ENCODE measurements at regions not wholly inside any gene's neighbourhood (a gene's known extent, or its start where the extent isn't known, plus 50 kb on each side); places are given as distances from the start of the nearest gene placed in this dataset.
A peak's percentile ranks its signal among the peaks of the same experiment; 100 is the strongest.
"Not testable (repeated sequence)": the region's sequence is repeated elsewhere in the genome, so short reads cannot be mapped to it uniquely, and the experiment has no call there.

DNA sequence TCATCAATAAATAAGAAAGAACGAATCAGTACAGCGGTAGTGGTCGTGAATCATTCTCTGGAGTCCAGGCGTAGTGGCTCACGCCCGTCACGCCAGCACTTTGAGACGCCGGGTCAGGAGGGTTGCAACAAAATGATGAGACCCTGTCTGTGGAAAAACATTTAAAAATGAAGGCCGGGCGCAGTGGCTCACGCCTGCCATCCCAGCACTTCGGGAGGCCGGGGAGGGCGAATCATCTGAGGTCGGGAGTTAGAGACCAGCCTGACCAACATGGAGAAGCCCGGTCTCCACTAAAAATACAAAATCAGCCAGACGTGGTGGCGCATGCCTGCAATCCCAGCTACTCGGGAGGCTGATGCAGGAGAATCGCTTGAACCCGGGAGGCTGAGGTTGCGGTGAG, 111.8 kb upstream of the ANKRD30BL start:
- not testable (repeated sequence) for DNase-seq

DNA sequence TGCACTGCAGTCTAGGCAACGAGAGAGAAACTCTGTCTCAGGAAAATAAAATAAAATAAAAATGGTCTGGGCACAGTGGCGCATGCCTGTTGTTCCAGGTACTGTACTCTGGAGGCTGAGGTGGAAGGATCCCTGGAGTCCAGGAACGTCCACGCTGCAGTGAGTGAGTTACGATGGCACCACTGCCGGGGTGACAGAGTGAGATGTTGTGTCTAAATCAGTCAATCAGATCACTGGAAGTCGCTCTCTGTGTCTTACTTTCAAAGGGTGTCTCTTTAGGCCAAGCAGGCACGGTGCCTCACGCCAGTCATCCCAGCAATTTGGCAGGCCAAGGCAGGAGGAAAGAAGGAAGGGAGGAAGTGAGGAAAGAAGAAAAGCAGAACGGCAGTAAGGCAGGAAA, 112.2 kb upstream of the ANKRD30BL start:
- no peak for DNase-seq

DNA sequence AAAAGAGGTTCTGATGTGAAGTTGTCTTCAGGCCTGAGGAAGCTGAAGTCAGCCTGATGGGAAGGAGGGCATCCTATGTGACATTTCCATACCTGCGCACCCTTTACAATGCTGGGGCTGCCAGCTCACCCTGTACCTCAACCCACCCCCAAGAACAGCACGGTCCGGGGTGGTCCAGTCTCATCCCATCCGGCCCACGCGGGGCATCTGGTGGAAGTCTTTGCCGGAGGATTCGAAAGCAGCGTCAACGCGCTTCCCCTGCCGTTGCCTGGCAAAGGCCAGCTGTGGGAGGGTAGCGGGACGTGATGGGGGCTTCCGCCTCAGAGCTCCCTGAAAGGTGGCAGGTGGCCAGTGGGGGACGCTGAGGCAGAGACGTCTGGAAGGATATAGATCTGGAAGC, 113.6 kb upstream of the ANKRD30BL start:
- no peak for DNase-seq

DNA sequence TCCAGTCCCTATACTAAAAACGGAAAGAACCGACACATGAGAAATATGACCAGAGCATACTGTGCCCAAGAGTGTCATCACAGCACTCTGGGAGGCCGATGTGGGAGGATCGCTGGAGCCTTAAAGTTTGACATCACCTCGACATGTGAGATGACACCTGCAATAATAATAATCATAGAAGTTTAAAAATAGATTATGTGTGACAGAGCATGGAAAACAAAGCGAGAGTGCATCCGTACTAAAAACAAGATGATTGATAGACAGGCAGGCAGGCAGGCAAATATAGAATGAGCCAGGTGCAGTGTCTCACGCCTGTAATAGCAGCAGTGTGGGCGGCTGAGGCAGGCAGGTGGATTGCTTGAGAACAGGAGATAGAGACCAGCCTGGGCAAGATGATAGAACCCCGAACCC, 114.8 kb upstream of the ANKRD30BL start:
- no peak for DNase-seq

- no peak for DNase-seq
Measured at GRCh38 chr2:132278267-132278666, 116.5 kb upstream of the ANKRD30BL start.

DNA sequence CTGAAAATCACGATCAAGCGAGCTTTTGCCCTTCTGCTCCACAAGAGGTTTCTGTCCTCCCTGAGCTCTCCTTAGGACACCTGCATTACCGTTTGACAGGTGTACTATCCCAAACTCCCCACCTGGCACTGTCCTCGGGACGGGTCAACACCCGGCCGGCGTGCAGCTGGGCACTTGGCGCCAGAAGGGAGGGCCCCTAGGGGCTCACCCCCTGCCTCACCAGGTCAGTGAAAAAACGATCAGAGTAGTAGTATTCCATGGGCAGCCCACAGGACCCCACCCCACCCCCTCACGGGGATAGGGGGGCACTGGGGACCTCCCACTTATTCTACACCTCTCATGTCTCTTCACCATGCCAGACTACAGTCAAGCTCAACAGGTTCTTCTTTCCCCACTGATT, 117.6 kb upstream of the ANKRD30BL start:
- no peak for DNase-seq

- no peak for DNase-seq
Measured at GRCh38 chr2:132279930-132280615, 118.3 kb upstream of the ANKRD30BL start.

DNA sequence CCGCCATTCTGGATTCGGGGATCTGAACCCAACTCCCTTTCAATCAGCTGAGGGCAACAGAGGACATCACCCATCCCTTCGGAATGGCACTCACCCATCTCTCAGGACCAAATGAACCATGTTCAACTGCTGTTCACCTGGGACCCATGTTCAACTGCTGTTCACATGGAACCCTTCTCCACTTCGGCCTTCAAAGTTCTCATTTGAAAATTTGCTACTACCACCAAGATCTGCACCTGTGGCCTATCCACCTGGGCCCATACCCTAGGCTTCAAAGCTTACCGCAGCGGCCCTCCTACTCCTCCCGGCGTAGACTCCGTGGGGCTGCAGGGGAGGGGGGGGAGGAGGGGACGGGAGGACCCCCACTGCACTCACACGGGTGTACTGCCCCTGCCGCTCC, 119.2 kb upstream of the ANKRD30BL start:
- no peak for DNase-seq

DNA sequence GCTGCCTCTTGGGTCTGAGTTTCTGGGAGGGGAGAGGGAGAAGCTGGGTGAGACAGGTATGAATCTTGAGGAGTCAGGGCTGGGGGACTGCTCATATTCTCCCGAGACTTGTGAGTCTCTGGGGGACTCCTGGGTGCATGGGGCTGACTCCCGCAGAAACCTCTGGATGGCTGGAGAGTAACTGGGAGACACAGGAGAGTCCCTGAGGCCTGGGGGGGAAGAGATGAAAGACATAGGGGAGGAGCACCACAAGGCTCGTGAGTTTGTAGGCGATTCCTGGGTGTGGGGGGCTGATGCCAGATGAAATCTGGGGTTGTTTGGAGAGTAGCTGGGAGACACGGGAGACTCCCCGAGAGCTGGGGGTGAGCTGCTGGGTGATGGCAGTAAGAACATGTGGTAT, 120.4 kb upstream of the ANKRD30BL start:
- not testable (repeated sequence) for DNase-seq

- no peak for DNase-seq
Measured at GRCh38 chr2:132282911-132283310, 121.2 kb upstream of the ANKRD30BL start.

GRCh38 chr2:132286289-132286911, 124.6 kb upstream of the ANKRD30BL start:
- DNase-seq, result not testable (repeated sequence)

DNA sequence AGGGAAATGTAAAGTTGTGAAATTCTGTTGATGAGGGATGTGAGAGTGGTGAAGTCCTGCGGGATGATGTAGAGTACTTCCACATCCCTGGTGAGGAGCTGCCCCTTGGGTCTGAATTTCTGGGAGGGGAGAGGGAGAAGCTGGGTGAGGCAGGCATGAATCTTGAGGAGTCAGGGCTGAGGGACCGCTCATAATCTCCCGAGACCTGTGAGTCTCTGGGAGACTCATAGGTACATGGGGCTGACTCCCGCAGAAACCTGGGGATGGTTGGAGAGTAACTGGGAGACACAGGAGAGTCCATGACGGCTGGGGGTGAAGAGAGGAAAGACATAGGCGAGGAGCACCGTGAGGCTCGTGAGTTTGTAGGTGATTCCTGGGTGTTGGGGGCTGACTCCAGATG, 126.2 kb upstream of the ANKRD30BL start:
- not testable (repeated sequence) for DNase-seq

DNA sequence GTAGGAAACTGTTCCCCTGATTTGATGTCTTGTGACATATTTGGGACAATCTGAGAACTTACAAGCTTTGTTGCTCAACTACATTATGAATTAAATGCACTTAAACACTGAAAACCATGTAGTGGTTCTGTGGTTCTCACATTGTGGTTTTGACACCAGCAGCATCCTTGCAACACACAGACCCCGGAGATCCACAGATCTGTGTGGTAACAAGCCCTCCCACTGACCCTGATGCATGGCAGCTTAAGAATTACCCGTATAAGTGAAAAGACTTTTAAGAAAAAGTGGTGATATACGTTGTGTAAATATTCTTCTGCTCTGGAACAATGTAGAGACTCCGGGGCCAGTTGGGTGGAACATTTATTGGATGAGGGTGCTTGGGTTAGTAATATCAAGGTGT, 127.4 kb upstream of the ANKRD30BL start:
- DNase-seq, result not testable (repeated sequence)

- not testable (repeated sequence) for DNase-seq
Measured at GRCh38 chr2:132289812-132290211, 126.8 kb upstream of the GPR39 start.

GRCh38 chr2:132300592-132301378, 115.8 kb upstream of the GPR39 start:
- not testable (repeated sequence) for DNase-seq

- DNase-seq, result not testable (repeated sequence)
Measured at GRCh38 chr2:132304661-132305380, 111.8 kb upstream of the GPR39 start.

GRCh38 chr2:132307613-132308198, 108.9 kb upstream of the GPR39 start:
- DNase-seq, result not testable (repeated sequence)

DNA sequence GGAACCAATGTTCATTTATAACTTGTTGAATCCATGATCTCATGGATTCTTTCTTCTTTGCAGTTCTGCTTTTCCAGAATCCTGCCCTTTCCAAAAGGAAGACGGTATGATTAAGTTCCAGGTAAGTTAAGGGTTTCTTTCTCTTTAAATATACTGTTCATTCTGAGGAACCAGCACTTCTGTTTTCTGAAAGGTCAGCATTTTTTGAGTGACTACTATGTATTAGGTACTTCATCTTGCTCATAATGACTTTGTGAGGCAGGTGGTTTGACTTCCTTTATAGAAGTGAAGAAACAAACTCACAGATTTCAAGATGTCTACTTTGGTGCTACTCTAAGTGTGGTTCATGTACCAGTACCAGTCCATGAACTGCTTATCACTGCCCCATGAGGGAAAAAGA, 107.4 kb upstream of the GPR39 start:
- not testable (repeated sequence) for DNase-seq

DNA sequence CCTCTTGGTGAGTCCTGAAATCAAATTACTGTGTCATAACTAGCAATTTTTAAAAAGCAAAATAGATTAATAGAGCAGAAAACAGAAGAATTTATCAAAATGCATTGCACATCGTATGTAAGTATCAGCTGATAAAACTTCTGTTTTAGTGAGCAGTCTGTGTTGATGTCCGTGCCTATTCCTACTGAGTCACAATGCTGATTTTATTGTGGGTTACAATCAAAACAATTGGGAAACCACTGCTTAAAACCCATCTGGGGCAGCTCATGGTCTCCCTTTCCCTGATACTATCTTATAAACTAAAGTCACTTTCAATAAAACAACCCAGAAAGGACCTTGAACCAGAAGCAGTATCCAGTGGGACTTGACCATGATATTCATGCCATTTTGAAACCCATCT, 101.1 kb upstream of the GPR39 start:
- DNase-seq, result not testable (repeated sequence)

GRCh38 chr2:132317026-132317680, 99.5 kb upstream of the GPR39 start:
- DNase-seq, result not testable (repeated sequence)

- DNase-seq, result not testable (repeated sequence)
Measured at GRCh38 chr2:132318481-132318880, 98.1 kb upstream of the GPR39 start.

GRCh38 chr2:132324005-132324404, 92.6 kb upstream of the GPR39 start:
- peak; percentile 5 for DNase-seq

Measured in DMS79 (cell line).